A549 (cell line): ENCODE measurements at regions not wholly inside any gene's neighbourhood (a gene's known extent, or its start where the extent isn't known, plus 50 kb on each side); places are given as distances from the start of the nearest gene placed in this dataset.

ENCODE experiments used
- ATAC-seq, 2 experiments: fragments of 200-7000 bp in 1 of 2; fragments of >200 bp in 1 of 2; cut with Nextera tagmentation in 1 of 2; cut with Tn5 transposase in 1 of 2; 3 replicates each; pipeline versions ENCODE4 v1.8.0 to v1.9.1; 2018 to 2020; ENCODE audit warnings: mild to moderate bottlenecking in 1 of 2, moderate library complexity in 1 of 2
- CTCF ChIA-PET: fragments of 300-600 bp; sonication (Branson Sonifier 250); formaldehyde crosslinking; extraction: SDS; loops from one replicate; lab custom pipeline; 2021; ENCODE audit warnings: antibody characterized with exemption, inconsistent platforms; lab: Yijun Ruan, JAX
- POLR2A ChIA-PET: fragments of 350-600 bp; formaldehyde crosslinking; extraction: SDS; loops from one replicate; lab custom pipeline; 2021; ENCODE audit warnings: antibody characterized with exemption, inconsistent platforms; lab: Yijun Ruan, JAX
- DNase-seq, 2 experiments: peaks; one replicate each; pipeline versions ENCODE4 v3.0.0 to v3.0.0-alpha.2; 2011 to 2016; ENCODE audit warnings: low read depth in 1 of 2, low spot score in 1 of 2
- FAIRE-seq: peaks from 2 replicates; lab custom pipeline; 2011; peaks lifted over from hg19 to GRCh38; lab: Jason Lieb, UNC
- H3K27ac ChIP-seq, 2 experiments: fragments of >200 bp; sonication (Bioruptor Twin); formaldehyde crosslinking; 3 replicates each; pipeline ENCODE4 v1.5.1; 2016 to 2017
- H3K4me1 ChIP-seq: fragments of >200 bp; sonication (Bioruptor Twin); formaldehyde crosslinking; 3 replicates; pipeline ENCODE4 v1.6.1; 2016
- H3K4me2 ChIP-seq: fragments of >200 bp; sonication (Bioruptor Twin); formaldehyde crosslinking; 3 replicates; pipeline ENCODE4 v1.6.1; 2016
- H3K4me3 ChIP-seq: fragments of >200 bp; sonication (Bioruptor Twin); formaldehyde crosslinking; 3 replicates; pipeline ENCODE4 v1.5.1; 2016
- H3K9me3 ChIP-seq: fragments of >200 bp; sonication (Bioruptor Twin); formaldehyde crosslinking; 3 replicates; pipeline ENCODE4 v1.6.1; 2016
- CEBPB ChIP-seq, 2 experiments: fragments of >200 bp in 1 of 2; sonication (Bioruptor Twin) in 1 of 2; formaldehyde crosslinking in 1 of 2; IDR thresholded peaks; 2 replicates each; pipeline ENCODE4 v1.6.1; 2012 to 2016
- EHF ChIP-seq: fragments of 250-450 bp; sonication (Bioruptor Pico); IDR thresholded peaks from 2 replicates; pipeline ENCODE4 v1.5.0; 2020; ENCODE audit warnings: mild to moderate bottlenecking
- EP300 ChIP-seq, 2 experiments: fragments of >200 bp; sonication (Bioruptor Twin); formaldehyde crosslinking; IDR thresholded peaks; 2 replicates in 1 of 2; 3 replicates in 1 of 2; pipeline ENCODE4 v1.6.1; 2016 to 2017
- FOSL2 ChIP-seq, 2 experiments: fragments of 450-650 bp in 1 of 2; fragments of >200 bp in 1 of 2; sonication (Bioruptor Twin) in 1 of 2; formaldehyde crosslinking; IDR thresholded peaks; 2 replicates each; pipeline versions ENCODE4 v1.5.0 to v1.6.1; 2016 to 2020; ENCODE audit warnings: mild to moderate bottlenecking in 1 of 2, moderate library complexity in 1 of 2
- GATA3 ChIP-seq: IDR thresholded peaks from 2 replicates; pipeline ENCODE4 v1.6.1; 2012; ENCODE audit warnings: borderline replicate concordance
- HEYL ChIP-seq: fragments of 250-450 bp; sonication (Bioruptor Pico); IDR thresholded peaks from 2 replicates; pipeline ENCODE4 v1.8.0; 2021; ENCODE audit warnings: mild to moderate bottlenecking, moderate library complexity
- HOXA7 ChIP-seq: fragments of 250-450 bp; sonication (Bioruptor Pico); IDR thresholded peaks from 2 replicates; pipeline ENCODE4 v1.5.0; 2020; ENCODE audit warnings: mild to moderate bottlenecking, moderate library complexity
- JUNB ChIP-seq: fragments of >200 bp; sonication (Bioruptor Twin); formaldehyde crosslinking; IDR thresholded peaks from 2 replicates; pipeline ENCODE4 v1.6.1; 2016
- MAFK ChIP-seq: fragments of 450-650 bp; IDR thresholded peaks from 2 replicates; pipeline ENCODE4 v1.6.1; 2014; ENCODE audit not compliant: partially characterized antibody
- MAZ ChIP-seq: fragments of 150-350 bp; IDR thresholded peaks from 2 replicates; pipeline ENCODE4 v1.6.1; 2014; ENCODE audit warnings: antibody characterized with exemption, low read depth, low read length, borderline replicate concordance
- MYC ChIP-seq: IDR thresholded peaks from 2 replicates; pipeline ENCODE4 v1.6.1; 2012; ENCODE audit warnings: mild to moderate bottlenecking, inconsistent platforms, low read length, improper control_type of control experiment, borderline replicate concordance
- NFE2L2 ChIP-seq: fragments of 150-350 bp; conservative IDR thresholded peaks from 2 replicates; pipeline ENCODE4 v1.6.1; 2014; ENCODE audit warnings: low read length
- PHF8 ChIP-seq: fragments of 200-600 bp; sonication (generic); IDR thresholded peaks from 2 replicates; pipeline ENCODE4 v1.6.1; 2016; ENCODE audit warnings: low read depth, mild to moderate bottlenecking, antibody characterized with exemption, moderate library complexity, borderline replicate concordance
- RARB ChIP-seq: fragments of 250-450 bp; sonication (Bioruptor Pico); IDR thresholded peaks from 2 replicates; pipeline ENCODE4 v1.8.0; 2021; ENCODE audit warnings: mild to moderate bottlenecking, moderate library complexity
- RNF2 ChIP-seq: fragments of 200-600 bp; sonication (generic); IDR thresholded peaks from 2 replicates; pipeline ENCODE4 v1.6.1; 2016; ENCODE audit warnings: low read depth, mild to moderate bottlenecking, antibody characterized with exemption, moderate library complexity, borderline replicate concordance
- SREBF2 ChIP-seq: fragments of 450-650 bp; IDR thresholded peaks from 2 replicates; pipeline ENCODE4 v1.6.1; 2014; ENCODE audit warnings: mild to moderate bottlenecking, moderate library complexity
- TP53 ChIP-seq: fragments of 250-450 bp; sonication (Bioruptor Pico); IDR thresholded peaks from 2 replicates; pipeline ENCODE4 v1.5.0; 2021; ENCODE audit warnings: mild to moderate bottlenecking, moderate library complexity
- ZSCAN20 ChIP-seq: fragments of 250-450 bp; sonication (Bioruptor Pico); IDR thresholded peaks from 2 replicates; pipeline ENCODE4 v1.8.0; 2022; ENCODE audit warnings: mild to moderate bottlenecking, moderate library complexity
- WGBS: methylation state at CpG from one replicate; pipeline ENCODE4 v1.1.6; 2017; ENCODE audit errors: missing lambda C conversion rate; 5-methylcytosine and 5-hydroxymethylcytosine counted together
- TF ChIP-seq, protein P1 (sequence below): fragments of 250-450 bp; sonication (Bioruptor Pico); IDR thresholded peaks from 2 replicates; pipeline ENCODE4 v1.5.0; 2021; ENCODE audit warnings: mild to moderate bottlenecking, moderate library complexity, borderline replicate concordance
- TF ChIP-seq, protein P2 (sequence below): fragments of >200 bp; sonication (Bioruptor Twin); formaldehyde crosslinking; IDR thresholded peaks from 2 replicates; pipeline ENCODE4 v1.6.1; 2016
- TF ChIP-seq, protein P3 (sequence below): IDR thresholded peaks from 2 replicates; pipeline ENCODE4 v1.6.1; 2012; ENCODE audit warnings: low read depth, borderline replicate concordance
- TF ChIP-seq, protein P4 (sequence below): fragments of >200 bp; sonication (Bioruptor Twin); formaldehyde crosslinking; IDR thresholded peaks from 3 replicates; pipeline ENCODE4 v1.5.1; 2016

DNA sequence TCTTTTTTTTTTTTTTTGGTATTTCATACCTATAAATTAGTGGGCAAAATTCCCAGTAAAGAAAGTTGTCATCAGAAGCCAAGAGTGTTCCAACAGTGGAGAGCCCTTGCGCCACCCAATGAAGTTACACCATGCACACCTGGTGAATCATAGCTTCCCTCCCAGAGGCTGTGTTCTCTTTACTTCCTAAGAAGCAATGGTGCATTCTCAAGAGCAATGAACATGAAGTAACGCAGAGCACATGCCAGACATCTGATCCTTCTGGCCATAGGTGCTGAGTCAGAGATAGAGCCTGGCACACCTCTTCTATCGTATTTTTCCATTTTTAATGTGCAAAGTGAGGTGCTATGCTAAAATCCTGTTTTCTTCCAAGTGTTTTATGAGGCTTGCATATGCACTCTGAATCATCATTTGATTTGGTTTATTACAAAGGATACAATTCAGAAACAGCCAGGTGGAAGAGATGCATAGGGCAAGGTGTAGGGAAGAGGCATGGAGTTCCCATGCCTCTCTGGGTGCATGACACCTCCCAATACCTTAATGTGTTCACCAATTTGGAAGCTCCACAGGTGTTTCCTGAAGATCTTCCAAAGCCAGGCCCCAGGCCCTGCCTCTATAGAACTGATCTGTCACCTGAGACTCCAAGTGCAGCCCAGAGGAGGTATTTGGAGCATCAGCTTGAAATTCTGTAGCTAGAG, 408.0 kb downstream of the SIPA1L2 start:
- TF ChIP-seq MYC (no peak), MAFK (peak; percentile 37), CEBPB (IDR thresholded peaks at IDR 0.05) (peak; percentile 66 to 82), PHF8 (no peak), JUNB (peak; percentile 63; the same call in 1 of the 2 replicates), EP300 (IDR thresholded peaks at IDR 0.05) (0 out of 5 replicates have a peak, but pooled peaks of 1 of the 2 experiments have one; percentile 33), FOSL2 (IDR thresholded peaks at IDR 0.05) (peak; percentile 75), FOSL2 (CRISPR knock-in tag; IDR thresholded peaks at IDR 0.05) (peak; percentile 53), MAZ (no peak)
- TF ChIP-seq, protein P1, sequence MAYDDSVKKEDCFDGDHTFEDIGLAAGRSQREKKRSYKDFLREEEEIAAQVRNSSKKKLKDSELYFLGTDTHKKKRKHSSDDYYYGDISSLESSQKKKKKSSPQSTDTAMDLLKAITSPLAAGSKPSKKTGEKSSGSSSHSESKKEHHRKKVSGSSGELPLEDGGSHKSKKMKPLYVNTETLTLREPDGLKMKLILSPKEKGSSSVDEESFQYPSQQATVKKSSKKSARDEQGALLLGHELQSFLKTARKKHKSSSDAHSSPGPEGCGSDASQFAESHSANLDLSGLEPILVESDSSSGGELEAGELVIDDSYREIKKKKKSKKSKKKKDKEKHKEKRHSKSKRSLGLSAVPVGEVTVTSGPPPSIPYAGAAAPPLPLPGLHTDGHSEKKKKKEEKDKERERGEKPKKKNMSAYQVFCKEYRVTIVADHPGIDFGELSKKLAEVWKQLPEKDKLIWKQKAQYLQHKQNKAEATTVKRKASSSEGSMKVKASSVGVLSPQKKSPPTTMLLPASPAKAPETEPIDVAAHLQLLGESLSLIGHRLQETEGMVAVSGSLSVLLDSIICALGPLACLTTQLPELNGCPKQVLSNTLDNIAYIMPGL: no peak
- TF ChIP-seq, protein P2, sequence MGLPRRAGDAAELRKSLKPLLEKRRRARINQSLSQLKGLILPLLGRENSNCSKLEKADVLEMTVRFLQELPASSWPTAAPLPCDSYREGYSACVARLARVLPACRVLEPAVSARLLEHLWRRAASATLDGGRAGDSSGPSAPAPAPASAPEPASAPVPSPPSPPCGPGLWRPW: 0 out of 2 replicates have a peak, but pooled peaks have one; percentile 41
- TF ChIP-seq, all 56 proteins: peak for 6
- ATAC-seq (peak; percentile 74 to 92), FAIRE-seq (no peak), DNase-seq (peak; percentile 10 to 64)
- Histone ChIP-seq H3K9me3 (no peaks in the 10 kb centered on the region), H3K4me1 (peaks cover 22% of the 10 kb centered on the region), H3K4me2 (peak overlapping the region; percentile 25; the same call in 2 of the 3 replicates), H3K4me3 (no peak overlapping the region), H3K27ac (peak overlapping the region; percentile 59 to 66; a peak in 4 of 6 replicates)
- ChIA-PET POLR2A (no interaction called here), CTCF (interaction anchor here (2.4 kb wide), 1 partner anchor 10 kb away, joined by 6 read pairs; no protein-coding TSS in a partner anchor)
- 66% methylated on average over 3 of the region's 3 CpGs for WGBS

DNA sequence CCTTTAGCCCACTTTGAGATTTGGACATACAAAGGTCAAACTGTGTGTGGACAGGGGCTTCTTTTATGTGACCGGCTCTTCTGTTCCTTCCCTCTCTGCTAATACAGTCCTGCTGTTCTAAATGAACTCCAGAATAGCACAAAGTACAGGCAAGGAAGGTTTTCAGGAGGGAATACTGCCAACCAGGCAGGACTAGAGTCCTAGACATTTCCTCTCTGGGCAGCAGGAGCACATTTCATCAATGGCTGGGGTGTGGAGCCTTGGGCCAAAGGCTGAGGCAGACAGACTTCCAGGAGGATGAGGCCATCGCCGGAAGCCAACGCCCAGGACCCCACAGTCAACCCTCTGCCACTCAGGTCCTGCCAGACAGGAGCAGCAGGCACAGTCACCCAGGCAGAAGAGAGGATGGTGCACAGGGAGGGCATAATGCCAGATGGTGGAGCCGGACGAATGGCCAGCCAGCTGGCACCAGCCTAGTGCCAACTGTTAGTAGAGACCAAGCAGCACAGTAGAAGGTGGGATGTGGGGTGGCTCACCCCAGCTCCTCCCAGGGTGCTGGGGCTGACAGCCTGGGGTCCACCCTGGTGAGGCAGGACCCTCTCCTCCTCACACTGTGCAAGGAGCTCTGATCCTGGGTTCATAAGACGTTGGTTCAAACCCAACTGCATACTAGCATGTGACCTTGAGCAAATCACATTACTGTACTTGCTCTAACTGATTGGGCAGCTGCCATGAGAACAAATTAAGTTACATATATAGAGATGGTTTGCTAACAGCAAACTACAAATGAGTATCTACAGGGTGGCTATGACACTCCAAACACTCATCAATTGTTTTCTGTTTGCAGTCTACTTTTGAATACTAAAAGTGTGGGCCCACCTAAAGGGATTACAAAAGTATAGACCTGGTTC, 410.7 kb downstream of the SIPA1L2 start:
- H3K27ac ChIP-seq: no peak overlapping the region
- WGBS: 78% methylated on average over 4 of the region's 7 CpGs
- peaks cover 18% of the 10 kb centered on the region for H3K4me1 ChIP-seq
- ATAC-seq (no peak), DNase-seq (no peak), FAIRE-seq (no peak)
- H3K9me3 ChIP-seq: no peaks in the 10 kb centered on the region
- TF ChIP-seq ZSCAN20 (CRISPR knock-in tag) (no peak), MYC (no peak), TP53 (CRISPR knock-in tag) (no peak)
- TF ChIP-seq, protein P3, sequence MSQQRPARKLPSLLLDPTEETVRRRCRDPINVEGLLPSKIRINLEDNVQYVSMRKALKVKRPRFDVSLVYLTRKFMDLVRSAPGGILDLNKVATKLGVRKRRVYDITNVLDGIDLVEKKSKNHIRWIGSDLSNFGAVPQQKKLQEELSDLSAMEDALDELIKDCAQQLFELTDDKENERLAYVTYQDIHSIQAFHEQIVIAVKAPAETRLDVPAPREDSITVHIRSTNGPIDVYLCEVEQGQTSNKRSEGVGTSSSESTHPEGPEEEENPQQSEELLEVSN: no peak
- H3K4me2 ChIP-seq: no peak overlapping the region
- ChIA-PET POLR2A (no interaction called here), CTCF (interaction anchor here (1.0 to 1.3 kb wide), 2 partner anchors 10 to 28 kb away, joined by 3 read pairs; no protein-coding TSS in a partner anchor)
- no peak overlapping the region for H3K4me3 ChIP-seq

DNA sequence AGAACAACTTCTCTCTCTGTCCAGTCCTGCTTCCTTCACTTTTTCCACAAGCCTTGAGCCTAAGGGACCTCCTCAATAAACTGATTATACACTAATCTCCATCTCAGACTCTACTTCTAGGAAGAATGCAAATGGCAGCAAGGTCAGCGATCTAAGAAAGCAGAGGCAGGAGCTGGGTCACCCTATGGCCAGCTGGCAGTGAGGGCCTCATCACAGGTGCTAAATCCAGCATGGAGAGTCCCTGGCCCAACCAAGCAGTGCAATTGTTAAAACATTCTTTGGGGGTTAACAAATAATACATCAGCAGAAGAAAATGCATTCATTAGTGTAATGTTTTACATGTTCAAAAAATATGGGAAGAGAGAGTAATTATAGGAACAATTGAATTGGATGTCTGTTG, 416.0 kb downstream of the SIPA1L2 start:
- no peak for ATAC-seq
- no peak for DNase-seq
- no peaks in the 10 kb centered on the region for H3K9me3 ChIP-seq
- CTCF ChIA-PET: no interaction called here
- no peak for FAIRE-seq
- no peak overlapping the region for H3K4me2 ChIP-seq
- no peak overlapping the region for H3K4me3 ChIP-seq
- POLR2A ChIA-PET: no interaction called here
- H3K4me1 ChIP-seq: no peaks in the 10 kb centered on the region
- H3K27ac ChIP-seq: no peak overlapping the region
- WGBS: 15% methylated on average over 1 of the region's 1 CpG
- no peak for TF ChIP-seq TP53 (CRISPR knock-in tag)
- TF ChIP-seq EHF (CRISPR knock-in tag): no peak
- no peak for TF ChIP-seq MYC
- no peak for TF ChIP-seq GATA3
- TF ChIP-seq, protein P3: no peak
- TF ChIP-seq RNF2: no peak
- no peak for TF ChIP-seq SREBF2
- TF ChIP-seq RARB (CRISPR knock-in tag): no peak
- TF ChIP-seq CEBPB (IDR thresholded peaks at IDR 0.05): no peak
- TF ChIP-seq HOXA7 (CRISPR knock-in tag): no peak
- no peak for TF ChIP-seq HEYL (CRISPR knock-in tag)
- TF ChIP-seq NFE2L2: no peak
- TF ChIP-seq, protein P4, sequence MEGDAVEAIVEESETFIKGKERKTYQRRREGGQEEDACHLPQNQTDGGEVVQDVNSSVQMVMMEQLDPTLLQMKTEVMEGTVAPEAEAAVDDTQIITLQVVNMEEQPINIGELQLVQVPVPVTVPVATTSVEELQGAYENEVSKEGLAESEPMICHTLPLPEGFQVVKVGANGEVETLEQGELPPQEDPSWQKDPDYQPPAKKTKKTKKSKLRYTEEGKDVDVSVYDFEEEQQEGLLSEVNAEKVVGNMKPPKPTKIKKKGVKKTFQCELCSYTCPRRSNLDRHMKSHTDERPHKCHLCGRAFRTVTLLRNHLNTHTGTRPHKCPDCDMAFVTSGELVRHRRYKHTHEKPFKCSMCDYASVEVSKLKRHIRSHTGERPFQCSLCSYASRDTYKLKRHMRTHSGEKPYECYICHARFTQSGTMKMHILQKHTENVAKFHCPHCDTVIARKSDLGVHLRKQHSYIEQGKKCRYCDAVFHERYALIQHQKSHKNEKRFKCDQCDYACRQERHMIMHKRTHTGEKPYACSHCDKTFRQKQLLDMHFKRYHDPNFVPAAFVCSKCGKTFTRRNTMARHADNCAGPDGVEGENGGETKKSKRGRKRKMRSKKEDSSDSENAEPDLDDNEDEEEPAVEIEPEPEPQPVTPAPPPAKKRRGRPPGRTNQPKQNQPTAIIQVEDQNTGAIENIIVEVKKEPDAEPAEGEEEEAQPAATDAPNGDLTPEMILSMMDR: no peak
- no peak for TF ChIP-seq JUNB
- TF ChIP-seq, protein P1: no peak
- TF ChIP-seq PHF8: no peak
